Urothelium cell line (cell line): ENCODE measurements at regions not wholly inside any gene's neighbourhood (a gene's known extent, or its start where the extent isn't known, plus 50 kb on each side); places are given as distances from the start of the nearest gene placed in this dataset.

Experiments
- DNase-seq: peaks from one replicate; pipeline ENCODE4 v3.0.0; 2011; ENCODE audit warnings: low spot score, mixed read lengths
- FAIRE-seq: peaks from 2 replicates; lab custom pipeline; 2011; peaks lifted over from hg19 to GRCh38; lab: Jason Lieb, UNC

DNA sequence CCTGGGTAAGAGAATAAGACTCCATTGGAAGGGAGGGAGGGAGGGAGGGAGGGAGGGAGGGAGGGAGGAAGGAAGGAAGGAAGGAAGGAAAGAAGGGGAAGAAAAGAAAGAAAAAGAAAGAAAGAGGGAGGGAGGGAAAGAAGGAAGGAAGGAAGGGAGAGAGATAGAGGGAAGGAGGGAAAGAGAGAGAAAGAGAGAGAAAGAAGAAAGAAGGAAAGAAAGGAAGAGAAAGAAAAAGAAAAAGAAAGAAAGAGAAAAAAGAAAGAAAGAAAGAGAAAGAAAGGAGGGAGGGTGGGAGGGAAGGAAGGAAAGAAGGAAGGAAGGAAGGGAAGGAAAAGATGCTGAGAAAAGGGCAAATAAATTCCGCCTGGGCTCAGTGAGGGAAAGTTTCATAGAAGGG, 74.7 kb upstream of the IFNAR2 start:
- FAIRE-seq (no peak), DNase-seq (no peak)

DNA sequence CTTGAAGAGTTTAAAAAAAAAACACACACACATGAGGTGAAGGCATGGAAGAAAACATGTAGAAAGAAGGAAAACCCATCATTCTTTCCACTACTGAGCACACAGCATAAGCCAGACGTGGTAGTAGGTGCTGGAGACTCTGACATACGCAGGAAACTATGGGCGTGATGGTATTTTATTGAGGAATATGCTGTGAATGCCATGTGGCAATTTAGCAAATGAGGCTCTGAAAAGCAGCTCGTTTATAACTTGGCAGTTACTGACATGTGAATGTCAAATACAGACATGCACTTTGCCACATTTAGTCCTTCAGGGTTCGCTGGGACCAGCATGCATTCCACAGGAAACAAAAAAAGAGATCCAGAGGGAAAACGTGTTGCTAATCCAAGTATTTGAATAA, 74.3 kb upstream of the IFNAR2 start:
- no peak for DNase-seq
- no peak for FAIRE-seq

DNA sequence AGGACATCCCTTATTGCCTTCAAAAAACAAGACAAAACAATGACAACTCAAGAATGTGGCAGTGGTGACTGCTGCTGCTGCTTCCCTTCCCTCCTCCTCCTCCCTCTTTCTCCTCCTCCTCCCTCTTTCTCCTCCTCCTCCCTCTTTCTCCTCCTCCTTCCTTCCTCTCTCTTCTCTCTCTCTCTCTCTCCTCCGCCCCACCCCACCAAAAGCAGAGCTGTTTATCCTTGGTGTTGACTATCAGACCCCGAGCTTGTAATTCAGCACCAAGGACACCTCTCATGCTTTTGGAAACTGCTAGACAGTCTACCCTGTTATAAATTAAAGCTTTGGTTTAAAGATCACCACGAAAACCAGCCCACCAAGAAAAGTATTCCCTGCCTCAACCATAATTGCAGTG, 72.4 kb upstream of the IFNAR2 start:
- FAIRE-seq, result no peak
- DNase-seq, result no peak

DNA sequence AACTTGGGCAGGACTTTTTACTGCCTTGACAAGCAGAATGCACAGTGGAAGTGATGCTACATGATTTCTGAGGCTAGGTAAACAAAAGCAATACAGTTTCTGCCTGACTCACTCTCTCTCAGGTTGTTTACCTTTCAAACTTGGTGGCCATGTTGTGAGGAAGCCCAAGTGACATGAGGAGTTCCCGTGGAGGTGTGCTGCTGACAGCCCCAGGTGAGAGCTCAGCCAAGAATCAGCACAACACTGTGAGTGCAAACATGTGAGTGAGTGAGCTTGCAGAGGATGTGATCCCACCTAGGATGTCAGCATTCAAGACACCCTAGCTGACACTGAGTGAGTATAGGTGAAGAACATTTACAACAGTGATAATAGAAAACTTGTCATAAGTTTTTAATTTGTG, 71.1 kb upstream of the IFNAR2 start:
- no peak for DNase-seq
- FAIRE-seq, result no peak

DNA sequence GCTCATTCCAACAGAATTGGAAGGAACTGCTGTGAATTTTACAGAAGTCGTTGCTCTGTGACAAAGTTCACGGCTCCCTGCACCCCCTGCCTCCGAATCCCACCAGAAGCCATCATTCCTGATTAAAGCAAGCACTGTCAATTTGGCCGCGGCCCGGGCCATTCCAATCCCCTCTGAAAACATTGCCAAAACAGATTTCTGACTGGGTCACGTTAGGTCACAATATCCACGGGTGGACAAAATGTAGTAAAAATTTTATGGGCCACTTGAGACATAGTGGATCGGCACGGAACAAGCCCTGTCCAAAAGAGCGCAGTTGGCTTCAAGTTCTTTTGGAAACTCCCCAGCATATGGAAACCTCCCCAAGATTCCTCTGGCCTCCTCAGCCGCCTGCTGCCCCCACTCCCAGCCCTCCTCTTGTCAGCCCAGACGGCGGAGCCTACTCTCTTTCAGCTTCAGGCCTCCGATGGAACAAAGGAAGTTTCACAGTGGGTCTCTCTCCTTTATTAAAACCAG, 67.2 kb upstream of the IFNAR2 start:
- no peak for DNase-seq
- no peak for FAIRE-seq

DNA sequence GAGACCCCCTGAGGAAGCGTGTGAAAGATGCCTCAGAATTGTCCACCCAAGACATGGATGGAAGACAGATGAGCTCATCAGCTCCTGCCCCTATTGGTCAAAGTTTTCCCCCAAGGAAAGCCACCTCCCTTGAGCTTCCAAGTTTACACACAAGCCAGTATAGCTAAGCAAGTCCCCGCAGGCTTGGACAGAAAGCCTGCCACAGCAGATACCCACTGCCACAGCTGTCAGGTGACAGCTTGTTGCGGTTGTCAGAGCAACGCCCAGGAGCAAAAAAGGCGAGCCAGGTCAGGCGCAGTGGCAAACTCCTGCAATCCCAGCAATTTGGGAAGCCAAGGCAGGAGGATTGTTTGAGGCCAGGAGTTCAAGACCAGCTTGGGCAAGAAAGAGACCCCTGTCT, 60.9 kb upstream of the IFNAR2 start:
- FAIRE-seq (no peak), DNase-seq (no peak)

DNA sequence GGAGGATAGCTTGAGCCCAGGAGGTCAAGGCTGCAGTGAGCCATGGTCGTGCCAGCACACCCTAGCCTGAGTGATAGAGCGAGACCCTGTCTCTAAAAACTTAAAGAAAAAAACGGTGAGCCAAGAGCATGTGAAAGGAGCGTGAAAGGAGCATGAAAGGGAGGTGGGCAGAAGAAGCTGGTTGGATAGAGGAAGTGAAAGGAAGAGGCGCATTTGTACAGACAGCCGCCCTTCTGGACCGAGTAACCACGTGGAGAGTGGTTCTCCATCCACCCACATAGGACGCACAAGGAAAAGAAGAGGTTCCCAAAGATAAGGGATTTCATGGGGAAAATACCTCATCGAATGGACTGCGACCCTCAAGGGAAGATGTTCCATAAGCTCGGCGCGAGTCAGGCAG, 60.4 kb upstream of the IFNAR2 start:
- no peak for DNase-seq
- no peak for FAIRE-seq

DNA sequence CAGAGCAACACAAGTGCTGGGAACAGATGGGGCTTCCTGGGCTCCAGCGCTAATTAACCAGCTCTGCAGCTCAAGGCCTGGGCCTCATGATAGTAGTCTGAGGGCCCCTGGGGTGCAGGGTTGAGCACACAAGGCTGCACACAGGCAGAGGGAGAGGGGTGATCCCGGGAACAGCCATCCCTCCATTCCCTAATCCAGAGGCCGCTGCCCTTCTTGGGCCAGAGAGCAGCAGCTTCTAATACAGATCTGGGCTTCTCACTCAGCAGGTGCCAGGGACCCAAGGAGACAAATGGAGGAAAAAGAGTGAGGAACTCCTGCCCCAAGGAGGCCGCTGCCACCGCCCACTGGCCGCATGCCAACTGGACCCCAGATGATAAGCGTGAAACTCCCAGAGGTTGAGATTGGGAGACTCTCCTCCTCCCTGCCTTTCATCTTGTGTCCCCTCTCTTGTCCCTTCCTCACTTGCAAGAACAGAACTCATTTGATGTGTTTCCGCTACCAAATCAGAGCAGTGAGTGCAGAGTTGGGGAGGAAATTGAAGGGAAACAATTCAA, 58.0 kb upstream of the IFNAR2 start:
- no peak for DNase-seq

DNA sequence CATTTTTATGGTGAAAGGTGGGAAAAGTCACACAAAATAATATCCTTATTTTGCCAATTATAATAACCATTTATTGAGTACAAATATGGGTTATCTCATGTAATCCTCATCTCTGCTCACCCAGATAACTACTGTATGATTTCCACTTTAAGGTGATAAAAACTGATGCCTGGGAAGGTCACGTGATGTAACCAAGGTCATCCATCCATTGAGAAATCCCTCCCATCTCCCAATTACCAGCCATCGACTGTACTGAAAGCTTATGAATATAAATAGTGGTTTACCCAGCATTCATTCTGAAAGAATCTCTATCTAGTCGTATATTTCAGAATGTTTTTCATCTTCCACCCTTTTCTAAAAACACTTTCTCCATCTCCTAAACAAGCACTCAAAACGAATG, 55.0 kb upstream of the IFNAR2 start:
- no peak for FAIRE-seq
- no peak for DNase-seq

More for the DNA sequence above, 58.0 kb upstream of the IFNAR2 start:
- FAIRE-seq, result no peak
